Hematopoietic multipotent progenitor cell treated with erythropoietin and hydrocortisone succinate and interleukin-3 and kit ligand, for 4 days (in vitro differentiated cells): ENCODE measurements at regions not wholly inside any gene's neighbourhood (a gene's known extent, or its start where the extent isn't known, plus 50 kb on each side); places are given as distances from the start of the nearest gene placed in this dataset.

Source experiments
- DNase-seq: peaks from one replicate; pipeline ENCODE4 v3.0.0-alpha.2; 2015

- DNase-seq = no peak
Observed at GRCh38 chr5:147037515-147038205, 159.1 kb upstream of the PPP2R2B start.

DNA sequence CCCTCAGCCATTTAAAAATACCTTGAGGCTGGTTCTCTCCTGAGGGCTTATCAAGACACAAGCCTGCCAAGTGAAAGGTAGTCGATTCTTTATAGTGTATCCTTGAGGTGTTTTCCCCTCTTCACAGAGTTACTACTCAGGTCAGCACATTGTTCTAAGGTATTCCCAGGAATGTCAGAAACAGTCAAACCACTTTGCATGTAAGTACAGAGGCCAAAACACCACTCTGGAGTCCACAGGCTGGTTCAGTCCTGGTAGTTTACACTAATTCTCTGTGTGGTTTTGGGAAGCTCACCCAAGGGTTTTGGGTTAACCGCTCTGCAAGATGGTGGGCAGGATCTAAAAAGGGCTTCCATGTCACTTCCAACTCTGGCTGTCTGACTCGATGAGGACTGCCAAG is 162.3 kb upstream of the PPP2R2B start:
- DNase-seq = no peak

DNA sequence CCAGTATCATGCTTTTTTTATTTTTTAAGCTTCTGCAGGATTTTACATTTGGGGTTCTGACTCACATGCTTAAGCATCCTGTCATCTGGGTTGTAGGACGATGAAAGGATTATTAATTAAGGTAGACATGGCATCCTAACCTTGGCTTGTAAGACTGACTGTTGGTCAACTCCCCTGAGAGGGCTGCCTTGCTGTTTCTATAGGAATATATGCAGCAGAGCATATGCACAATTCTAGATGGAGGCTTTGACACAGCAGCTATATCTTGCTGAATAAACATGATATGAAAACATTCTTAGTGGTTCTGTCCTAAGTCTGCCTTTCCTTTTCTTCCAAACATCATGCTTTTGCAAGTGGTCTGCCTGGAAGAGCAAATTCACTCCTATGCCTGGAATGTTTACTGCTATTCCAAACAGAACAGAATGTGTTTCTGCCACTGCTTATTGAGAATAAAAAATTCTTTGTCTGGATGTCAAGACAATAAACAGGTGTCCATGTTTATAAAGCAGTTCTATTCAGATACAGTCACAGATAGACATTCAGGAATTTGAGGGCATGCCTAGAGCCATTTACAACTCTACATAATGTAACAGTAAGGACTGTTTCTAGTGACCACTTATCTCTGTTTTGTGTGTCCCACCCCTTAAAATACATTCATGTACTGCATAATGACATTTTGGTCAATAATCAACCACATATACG is 166.2 kb upstream of the PPP2R2B start:
- DNase-seq = no peak

DNA sequence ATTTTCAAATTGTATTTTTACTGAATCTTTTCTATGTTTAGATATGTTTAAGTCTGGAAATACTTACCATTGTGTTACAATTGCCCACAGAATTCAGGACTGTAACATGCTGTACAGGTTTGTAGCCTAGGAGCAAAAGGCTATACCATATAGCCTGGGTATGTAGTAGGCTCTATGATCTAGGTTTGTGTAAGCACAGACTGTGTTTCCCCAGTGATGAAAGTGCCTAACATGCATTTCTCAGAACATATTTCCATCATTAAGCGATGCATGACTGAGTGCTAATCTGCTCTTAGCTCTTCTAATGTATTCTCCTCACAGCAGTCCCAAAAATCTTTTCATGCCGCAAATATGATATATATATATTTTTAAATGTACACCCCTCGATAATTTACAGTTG is 166.7 kb upstream of the PPP2R2B start:
- no peak for DNase-seq

- DNase-seq = no peak
Observed at GRCh38 chr5:147046281-147046680, 167.7 kb upstream of the PPP2R2B start.

DNA sequence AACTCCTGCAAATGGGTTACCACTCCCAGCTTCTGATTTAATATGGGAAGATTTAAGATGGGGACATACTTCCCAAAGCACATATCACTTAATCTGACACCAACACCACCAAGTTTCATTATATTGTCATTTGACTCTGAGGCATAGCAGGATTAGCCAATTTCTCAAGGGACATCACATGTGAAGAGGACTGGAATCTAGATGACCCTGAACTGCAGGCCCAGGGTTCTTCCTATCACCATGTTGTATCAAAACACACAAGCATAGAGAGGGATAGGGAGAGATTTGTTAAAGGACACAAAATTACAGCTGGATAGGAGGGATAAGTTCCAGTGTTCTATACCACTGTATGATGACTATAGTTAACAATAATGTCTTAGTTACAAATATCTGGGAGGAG is 168.3 kb upstream of the PPP2R2B start:
- no peak for DNase-seq

GRCh38 chr5:147049764-147050163 is 171.2 kb upstream of the PPP2R2B start:
- no peak for DNase-seq

GRCh38 chr5:147050172-147050571 is 171.6 kb upstream of the PPP2R2B start:
- no peak for DNase-seq

- DNase-seq = peak; percentile 6
Observed at GRCh38 chr5:147051193-147051592, 172.6 kb upstream of the PPP2R2B start.

DNA sequence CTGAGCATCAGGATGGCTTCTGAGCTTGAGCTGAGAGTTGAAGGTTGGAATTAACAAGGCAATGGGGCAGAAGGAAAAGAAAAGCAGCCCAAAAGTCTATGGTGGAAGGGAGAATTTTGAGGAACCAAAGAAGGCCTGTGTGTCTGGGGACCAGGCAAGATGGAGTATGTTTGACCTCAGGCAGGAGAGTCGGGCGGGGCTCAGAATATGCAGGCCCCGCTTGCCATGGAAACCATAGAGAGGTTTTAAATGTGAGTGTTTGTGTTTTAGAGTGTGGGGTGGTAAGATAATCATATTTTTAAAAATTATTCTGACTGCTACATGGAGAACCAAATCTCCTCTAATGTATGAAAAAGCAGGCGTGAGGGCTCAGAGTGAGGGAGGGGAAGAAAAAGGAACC is 174.0 kb upstream of the PPP2R2B start:
- no peak for DNase-seq

GRCh38 chr5:147055089-147055826 is 176.7 kb upstream of the PPP2R2B start:
- no peak for DNase-seq

GRCh38 chr5:147055850-147056566 is 177.5 kb upstream of the PPP2R2B start:
- DNase-seq = no peak

GRCh38 chr5:147057051-147057450 is 177.8 kb upstream of the STK32A start:
- DNase-seq = no peak

DNA sequence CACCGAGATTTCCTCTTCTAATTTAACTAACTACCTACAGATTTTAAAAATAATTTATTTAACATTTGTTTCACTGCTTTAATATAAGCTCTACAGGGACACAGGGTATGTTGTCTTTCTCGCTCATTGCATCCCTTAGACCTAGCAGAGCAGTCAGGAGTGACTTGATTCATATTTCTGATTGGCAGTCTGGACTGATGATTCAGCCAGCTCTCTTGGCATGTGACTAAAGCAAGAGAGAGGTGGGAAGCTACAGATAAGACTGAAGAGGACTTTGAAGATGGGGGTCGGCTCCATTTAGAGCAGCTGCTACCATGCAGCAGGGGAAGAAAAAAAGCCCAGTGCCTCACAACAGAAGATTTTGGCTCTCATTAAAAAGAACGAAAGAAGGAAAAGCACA is 173.4 kb upstream of the STK32A start:
- DNase-seq = no peak

DNA sequence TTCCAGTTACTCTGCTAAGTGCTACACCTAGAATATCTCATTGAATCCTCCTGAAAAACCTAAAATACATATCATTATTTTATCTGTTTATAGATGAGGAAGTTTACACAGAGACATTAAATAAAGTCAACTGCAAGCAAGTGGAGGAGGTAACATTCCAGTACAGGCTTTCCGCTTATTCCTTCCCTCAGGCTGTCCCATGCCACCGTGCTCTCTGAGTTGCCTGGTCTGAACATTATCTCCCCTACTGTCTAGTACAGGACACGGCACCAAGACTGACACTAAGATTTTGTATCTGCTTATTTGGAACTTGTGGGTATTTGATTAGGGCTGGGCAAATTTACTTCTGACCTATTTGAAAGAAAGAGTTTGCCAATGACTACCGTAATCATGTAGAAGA is 172.4 kb upstream of the STK32A start:
- DNase-seq = no peak

GRCh38 chr5:147063943-147064342 is 170.9 kb upstream of the STK32A start:
- no peak for DNase-seq

- DNase-seq = no peak
Observed at GRCh38 chr5:147065071-147065470, 169.8 kb upstream of the STK32A start.

- DNase-seq = no peak
Observed at GRCh38 chr5:147068998-147069397, 165.8 kb upstream of the STK32A start.

DNA sequence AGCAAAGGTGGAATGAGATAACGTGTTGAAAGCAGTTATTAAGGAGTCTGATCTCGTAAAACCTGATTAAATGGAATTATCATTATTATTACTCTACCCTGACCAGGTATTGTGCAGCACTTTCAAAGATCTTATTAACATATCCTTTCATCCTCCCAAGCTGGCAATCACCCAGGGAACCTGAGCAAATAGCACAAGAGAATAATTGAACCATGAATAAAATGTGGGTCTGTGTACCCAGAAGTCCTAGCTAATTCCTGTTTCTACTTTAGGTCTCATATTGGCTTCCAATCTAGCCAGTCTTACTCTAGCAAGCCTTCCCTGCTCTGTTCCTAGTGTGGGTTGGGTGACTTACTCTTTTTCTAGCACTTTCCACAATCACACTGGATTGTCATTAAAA is 162.2 kb upstream of the STK32A start:
- no peak for DNase-seq

DNA sequence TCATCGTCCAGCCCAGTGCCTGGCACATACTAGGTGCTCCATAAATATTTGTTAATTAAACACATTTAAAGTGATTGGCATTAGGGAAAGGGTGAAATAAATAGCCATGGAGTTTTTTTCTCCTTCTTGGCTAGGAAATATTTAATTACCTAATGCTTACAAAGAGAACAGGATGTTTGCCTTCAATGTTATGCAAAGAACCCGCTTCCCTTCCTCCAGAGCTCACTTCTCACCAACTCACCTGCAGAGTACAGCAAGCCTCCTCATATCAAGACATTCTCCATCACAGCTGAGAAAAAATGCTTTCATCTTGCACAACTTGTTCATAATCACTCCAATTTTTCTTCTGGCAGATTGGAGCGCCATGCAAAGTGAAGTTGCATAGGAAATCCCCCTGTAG is 161.7 kb upstream of the STK32A start:
- DNase-seq = no peak

- no peak for DNase-seq
Observed at GRCh38 chr5:147075187-147075586, 159.6 kb upstream of the STK32A start.

- no peak for DNase-seq
Observed at GRCh38 chr5:147080391-147080790, 154.4 kb upstream of the STK32A start.

GRCh38 chr5:147081311-147081764 is 153.5 kb upstream of the STK32A start:
- DNase-seq = no peak
